GM12874 (cell line): ENCODE measurements at regions not wholly inside any gene's neighbourhood (a gene's known extent, or its start where the extent isn't known, plus 50 kb on each side); places are given as distances from the start of the nearest gene placed in this dataset.

Source experiments
- TF ChIP-seq, protein P1 (sequence below): IDR thresholded peaks from 2 replicates; pipeline ENCODE4 v1.5.1; 2011; ENCODE audit warnings: low read depth, mild to moderate bottlenecking, control low read depth, low read length, moderate library complexity; ENCODE audit not compliant: insufficient read depth

DNA sequence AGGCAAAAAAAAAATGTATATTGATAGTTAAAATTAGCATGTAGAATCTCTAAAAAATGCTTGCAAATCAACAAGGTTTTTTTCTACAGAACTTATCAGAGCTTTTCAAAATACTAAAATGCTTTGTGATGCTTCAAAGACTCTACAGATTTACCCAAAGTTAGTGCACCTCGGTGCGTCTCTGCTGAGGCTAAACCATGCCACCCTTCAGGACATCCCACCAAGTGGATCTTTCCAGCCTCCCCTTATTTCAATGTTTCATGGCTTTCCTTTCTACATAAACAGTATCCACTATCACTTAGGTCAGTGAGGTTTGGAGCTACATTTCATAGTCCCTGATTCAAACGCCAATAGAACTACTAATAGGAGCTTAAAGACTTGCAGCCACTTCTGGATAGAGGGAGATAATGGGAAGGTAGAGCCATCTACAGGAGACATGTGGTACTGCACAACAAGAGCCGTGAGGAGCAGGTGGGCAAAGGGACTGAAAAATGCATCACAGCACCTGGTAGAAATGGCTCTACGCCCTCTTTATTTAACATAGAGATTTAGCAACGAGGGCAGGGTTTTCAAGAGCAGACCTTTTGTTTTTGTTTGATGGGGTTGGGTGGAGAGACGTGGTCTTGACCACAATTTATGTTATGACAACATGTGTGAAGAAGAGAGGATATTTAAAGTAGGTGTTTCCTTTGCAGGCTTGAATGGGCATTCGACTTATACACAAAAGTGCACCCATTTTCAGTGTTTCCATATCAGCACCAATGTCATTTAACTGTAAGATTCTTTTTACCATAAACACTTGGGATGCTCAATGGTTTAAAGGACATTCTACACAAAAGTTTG, 56.1 kb upstream of the SLC35G4 start:
- TF ChIP-seq, protein P1, sequence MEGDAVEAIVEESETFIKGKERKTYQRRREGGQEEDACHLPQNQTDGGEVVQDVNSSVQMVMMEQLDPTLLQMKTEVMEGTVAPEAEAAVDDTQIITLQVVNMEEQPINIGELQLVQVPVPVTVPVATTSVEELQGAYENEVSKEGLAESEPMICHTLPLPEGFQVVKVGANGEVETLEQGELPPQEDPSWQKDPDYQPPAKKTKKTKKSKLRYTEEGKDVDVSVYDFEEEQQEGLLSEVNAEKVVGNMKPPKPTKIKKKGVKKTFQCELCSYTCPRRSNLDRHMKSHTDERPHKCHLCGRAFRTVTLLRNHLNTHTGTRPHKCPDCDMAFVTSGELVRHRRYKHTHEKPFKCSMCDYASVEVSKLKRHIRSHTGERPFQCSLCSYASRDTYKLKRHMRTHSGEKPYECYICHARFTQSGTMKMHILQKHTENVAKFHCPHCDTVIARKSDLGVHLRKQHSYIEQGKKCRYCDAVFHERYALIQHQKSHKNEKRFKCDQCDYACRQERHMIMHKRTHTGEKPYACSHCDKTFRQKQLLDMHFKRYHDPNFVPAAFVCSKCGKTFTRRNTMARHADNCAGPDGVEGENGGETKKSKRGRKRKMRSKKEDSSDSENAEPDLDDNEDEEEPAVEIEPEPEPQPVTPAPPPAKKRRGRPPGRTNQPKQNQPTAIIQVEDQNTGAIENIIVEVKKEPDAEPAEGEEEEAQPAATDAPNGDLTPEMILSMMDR, result peak; percentile 84

DNA sequence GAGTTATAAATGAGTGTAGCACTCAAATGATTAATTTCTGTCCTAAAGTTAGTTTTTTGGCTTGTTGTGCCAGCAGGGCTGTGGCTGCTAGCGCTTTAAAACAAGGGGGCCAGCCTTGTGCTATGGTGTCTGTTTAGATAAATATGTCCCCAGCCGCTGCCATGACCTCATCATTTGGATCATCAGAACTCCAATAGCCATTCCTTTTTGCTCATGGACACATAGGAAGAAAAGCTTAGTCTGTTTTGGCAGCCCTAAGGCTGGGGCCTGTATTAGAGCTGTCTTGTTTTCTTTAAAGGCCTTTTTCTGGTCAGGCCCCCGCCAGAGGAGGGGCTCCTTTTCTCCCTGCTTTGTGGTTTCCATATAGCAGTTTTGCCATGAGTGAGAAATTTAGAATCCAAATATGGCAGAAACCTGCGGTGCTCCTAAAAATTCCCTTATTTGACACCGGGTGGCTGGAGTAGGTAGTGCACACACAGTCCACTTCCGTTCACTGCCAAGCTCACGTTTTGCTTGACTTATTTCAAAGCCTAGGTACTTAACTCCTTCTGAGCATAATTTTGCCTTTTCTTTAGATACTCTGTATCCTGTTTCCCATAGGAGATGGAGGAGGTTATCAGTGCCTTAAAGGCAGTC, 60.4 kb upstream of the SLC35G4 start:
- TF ChIP-seq, protein P1, result no peak

DNA sequence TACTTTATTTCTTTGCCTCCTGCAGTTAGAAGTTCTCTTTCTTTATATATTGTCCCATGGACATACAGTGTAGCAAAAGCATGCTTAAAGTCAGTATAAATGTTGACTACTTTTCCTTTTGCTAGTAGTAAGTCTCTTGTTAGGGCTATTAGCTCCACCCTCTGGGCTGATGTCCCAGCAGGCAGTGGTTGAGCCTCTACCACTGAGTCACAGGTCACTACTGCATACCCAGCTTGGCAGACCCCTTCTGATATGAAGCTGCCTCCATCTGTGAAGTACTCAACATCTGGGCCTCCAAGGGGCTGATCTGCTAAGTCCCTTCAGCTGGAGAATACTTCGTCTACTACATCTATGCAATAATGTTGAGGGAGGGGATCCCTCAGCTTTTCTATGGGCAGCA, 61.0 kb upstream of the SLC35G4 start:
- TF ChIP-seq, protein P1, result no peak

DNA sequence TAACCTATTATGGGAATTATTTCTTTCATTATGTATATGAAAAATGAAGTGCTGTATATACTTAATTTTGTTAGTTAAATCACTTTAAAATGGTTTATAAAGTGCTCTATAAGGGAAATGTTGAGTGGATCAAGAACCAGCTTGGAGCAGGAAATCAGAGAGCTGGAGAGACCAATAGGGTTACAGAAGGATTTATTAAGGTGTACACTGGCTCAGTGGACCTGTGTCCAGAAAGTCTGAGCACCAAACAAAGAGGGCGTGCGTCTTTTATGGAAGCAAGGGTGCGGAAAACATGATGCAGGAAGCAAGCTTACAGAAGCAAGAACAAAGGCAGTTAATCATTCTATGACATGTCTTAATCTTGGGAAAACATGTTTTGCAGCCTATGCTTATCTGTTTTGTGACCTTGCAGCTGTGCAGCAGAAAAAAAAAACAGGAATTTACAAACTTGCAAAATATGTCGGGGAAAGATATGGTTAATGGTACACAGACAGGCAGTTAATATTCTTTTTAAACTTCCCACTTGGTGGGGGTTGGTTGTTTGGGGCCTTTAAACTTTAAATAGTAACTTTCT, 65.2 kb upstream of the SLC35G4 start:
- TF ChIP-seq, protein P1, result no peak

DNA sequence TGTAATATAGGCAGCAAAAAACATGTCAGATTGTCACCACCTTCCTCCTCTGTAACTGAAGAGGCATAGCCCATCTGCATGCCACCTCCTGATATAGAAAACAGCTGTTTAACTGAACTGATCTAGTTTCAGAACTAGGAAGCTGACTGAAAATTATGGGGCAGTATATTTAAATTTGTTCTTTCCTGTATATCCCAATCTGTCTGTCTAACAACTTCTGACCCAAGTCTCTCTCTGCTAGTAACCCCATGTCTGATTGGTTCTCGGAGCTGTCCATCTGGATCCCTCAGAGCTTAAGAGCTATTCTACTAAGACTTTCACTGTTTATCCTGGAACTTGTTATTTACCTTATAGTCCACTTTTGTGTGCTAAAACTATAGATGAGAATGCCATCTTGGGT, 68.2 kb upstream of the SLC35G4 start:
- TF ChIP-seq, protein P1, result no peak

DNA sequence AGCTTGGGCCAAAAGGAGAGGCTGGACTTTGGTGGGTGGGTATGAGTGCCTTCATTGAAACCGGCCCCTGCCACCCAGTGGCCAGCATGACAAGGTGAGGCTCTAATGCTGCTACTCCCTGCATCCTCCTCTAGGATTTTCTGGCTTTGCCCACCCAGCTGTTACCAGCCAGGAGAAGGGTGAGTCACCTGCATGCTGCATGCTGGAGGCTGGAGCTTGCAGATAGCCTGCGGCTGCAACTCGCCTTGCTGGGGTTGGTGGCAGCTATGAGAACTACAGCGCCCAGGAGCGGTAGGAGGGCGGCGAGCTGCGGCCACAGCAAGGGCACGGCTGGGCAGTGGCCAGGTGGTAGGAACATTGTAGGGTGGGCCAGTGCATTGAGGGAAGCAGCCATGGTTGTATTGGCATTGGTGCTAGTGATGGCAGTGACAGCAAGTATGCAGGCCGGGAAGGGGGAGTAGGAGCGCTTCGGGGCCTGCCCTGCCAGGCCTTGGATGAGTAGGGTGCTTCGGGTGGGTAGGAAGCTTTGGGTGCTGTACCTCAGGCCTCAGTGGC, 75.4 kb upstream of the SLC35G4 start:
- TF ChIP-seq, protein P1, result no peak

DNA sequence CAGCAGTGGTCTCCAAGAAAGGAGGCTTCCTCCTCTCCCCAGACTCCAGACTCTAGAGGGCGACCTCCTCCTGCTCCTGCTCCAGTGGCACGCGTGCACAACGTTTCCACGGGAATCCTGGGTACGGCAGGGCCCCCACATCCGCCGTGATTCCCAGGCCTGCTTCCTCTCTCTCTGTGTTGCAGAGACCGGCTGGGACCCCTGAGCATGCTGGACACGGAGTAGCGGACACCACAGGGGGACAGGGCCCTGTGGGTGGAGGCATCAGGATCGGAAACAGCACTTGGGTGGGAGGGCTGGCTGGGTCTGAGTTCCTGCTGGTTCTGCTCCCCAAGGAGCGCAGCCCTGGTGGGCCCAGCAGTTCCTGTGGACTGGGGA, 75.9 kb upstream of the SLC35G4 start:
- TF ChIP-seq, protein P1, result no peak
